Testis (tissue), 2 donors: ENCODE measurements at regions not wholly inside any gene's neighbourhood (a gene's known extent, or its start where the extent isn't known, plus 50 kb on each side); places are given as distances from the start of the nearest gene placed in this dataset.

Experiments
- CTCF ChIP-seq, 3 experiments: fragments of 450-650 bp in 2 of 3; fragments of 200-600 bp in 1 of 3; sonication (generic) in 1 of 3; IDR thresholded peaks; one replicate each; pipeline ENCODE4 v1.5.1; 2016 to 2019; ENCODE audit warnings: antibody characterized with exemption in 3 of 3, mild to moderate bottlenecking in 2 of 3, moderate library complexity in 1 of 3
- POLR2A ChIP-seq: fragments of 450-650 bp; IDR thresholded peaks from one replicate; pipeline ENCODE4 v1.6.1; 2017; ENCODE audit warnings: antibody characterized with exemption, mild to moderate bottlenecking, moderate library complexity

- TF ChIP-seq CTCF (IDR thresholded peaks at IDR 0.05) (no peak), POLR2A (no peak)
Observed at GRCh38 chr7:96903906-96904305, 101.4 kb upstream of the DLX6 start.
